HG03439 (cell line): ENCODE measurements at regions not wholly inside any gene's neighbourhood (a gene's known extent, or its start where the extent isn't known, plus 50 kb on each side); places are given as distances from the start of the nearest gene placed in this dataset.
"Not testable (repeated sequence)": the region's sequence is repeated elsewhere in the genome, so short reads cannot be mapped to it uniquely, and the experiment has no call there.

Experiments
- ATAC-seq: cut with Tn5 transposase; IDR thresholded peaks from one replicate; pipeline ENCODE4 v1.9.1; 2021; ENCODE audit warnings: mild to moderate bottlenecking, moderate library complexity; ENCODE audit not compliant: unreplicated experiment

DNA sequence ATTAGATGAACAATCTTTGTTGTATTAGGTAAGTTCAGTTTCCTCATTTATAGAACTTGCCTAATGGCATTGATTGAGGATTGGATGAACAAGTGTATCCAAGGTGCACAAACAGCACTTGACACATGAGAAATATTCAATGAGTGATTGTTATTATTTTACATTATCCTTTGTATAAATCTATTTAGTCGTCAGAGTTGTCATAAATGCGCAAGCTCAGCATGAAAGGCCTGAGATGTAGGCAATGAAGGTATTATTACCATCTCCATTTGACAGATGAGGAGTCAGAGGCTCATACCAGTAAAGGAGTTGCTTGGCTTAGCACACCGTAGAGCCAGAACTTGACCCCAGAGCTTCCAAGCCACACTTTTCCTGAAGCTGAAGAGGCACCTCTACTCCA lies 291.4 kb downstream of the C1D start:
- ATAC-seq, result no peak

- ATAC-seq, result no peak
These were observed 290.3 kb downstream of the C1D start for GRCh38 chr2:67772216-67773170.

DNA sequence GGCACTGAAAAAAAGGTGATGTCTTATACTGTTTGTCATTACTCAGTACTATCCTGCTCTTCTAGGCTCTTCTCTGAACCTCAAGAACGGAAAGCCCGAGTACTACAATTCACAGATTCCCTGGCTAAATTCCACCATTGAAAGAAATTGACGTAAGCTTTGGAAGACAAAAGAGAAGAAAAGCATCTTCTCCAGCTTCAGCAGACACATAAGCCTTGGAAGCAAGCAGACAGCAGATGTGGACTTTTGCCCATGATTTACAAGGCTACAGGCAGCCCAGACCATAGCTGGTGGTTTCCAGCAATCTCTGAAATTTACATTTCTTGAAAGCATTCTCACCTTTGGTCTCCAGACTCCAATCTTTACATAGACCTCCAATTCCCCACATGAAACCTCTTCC lies 289.0 kb downstream of the C1D start:
- no peak for ATAC-seq

GRCh38 chr2:67776276-67776675 lies 286.5 kb downstream of the C1D start:
- no peak for ATAC-seq

DNA sequence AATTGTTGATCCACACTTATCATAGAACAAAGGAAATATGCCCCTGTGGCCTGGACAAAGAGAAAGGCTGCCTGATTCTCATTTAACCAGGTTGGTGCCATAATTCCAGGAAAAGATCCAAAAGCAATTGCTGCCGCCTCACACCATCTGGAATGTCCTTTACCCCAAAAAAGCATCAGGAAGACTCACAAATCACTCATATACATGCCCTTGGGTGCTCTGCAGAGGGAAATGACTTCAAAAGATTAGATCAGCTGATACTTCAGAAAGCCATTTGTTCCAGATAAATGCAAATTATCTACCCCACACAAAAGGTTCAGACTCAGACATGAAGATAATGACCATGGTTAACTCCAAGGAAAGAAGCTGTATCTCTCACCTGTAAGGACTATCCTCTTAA lies 285.8 kb downstream of the C1D start:
- no peak for ATAC-seq

- no peak for ATAC-seq
These were observed 284.9 kb downstream of the C1D start for GRCh38 chr2:67777836-67778429.

DNA sequence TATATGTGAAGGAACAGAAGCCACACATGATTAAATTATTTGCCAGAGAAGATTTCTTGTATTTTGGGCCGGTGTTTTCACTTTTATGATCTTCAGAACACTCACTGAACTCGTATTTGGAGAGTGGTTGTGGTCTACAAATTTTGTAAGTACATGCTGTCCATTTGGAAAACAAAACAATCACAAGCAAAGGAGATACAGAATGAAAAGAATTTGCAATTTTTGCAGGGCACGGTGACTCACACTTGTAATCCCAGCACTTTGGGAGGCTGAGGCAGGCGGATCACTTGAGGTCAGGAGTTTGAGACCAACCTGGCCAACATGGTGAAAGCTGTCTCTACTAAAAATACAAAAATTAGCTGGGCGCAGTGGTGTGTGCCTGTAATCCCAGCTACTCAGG lies 282.0 kb downstream of the C1D start:
- ATAC-seq, result not testable (repeated sequence)

GRCh38 chr2:67782443-67782842 lies 280.4 kb downstream of the C1D start:
- ATAC-seq, result no peak

DNA sequence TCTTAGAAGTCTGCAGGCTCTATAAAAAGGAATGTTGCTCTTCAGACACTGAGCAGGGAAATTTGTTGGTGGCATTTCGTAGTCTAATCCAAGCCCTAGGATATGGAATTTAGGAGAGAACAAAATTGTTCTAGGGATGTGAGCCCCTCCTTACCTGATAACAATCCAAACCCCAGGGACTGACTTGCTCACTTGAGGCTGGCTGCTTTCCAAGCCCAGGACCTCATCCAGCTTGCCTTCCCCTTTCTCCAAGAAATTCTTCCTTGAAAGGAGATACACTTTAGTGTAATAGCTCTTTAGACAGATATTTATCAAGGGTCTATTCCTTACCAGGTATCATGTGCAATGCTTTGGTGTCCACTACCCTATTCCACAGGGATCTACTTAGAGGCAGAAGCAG lies 279.8 kb downstream of the C1D start:
- no peak for ATAC-seq

GRCh38 chr2:67790622-67791021 lies 272.2 kb downstream of the C1D start:
- no peak for ATAC-seq

DNA sequence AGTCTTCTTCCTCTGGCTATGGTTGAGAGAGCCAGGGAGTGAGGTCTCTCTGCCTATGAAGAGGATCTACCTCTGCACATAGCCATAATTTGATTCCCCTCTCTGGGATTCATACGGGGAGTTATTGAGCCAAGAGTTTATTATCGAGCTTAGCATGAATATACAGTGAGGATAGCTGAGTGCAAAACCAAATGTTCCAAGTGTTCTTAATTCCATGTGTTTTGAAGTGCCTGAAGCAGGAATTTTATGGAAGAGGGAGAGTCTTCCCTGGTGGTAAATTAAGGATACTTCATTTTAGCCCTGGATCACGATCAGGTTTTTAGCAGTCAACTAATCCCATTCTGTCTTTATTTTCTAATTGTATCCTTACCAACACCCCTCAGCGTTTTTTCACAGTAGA lies 270.6 kb downstream of the C1D start:
- no peak for ATAC-seq

- ATAC-seq, result no peak
These were observed 270.1 kb downstream of the C1D start for GRCh38 chr2:67792681-67793091.

- no peak for ATAC-seq
These were observed 264.8 kb downstream of the C1D start for GRCh38 chr2:67797801-67798540.

GRCh38 chr2:67798541-67799160 lies 264.2 kb downstream of the C1D start:
- ATAC-seq, result no peak

DNA sequence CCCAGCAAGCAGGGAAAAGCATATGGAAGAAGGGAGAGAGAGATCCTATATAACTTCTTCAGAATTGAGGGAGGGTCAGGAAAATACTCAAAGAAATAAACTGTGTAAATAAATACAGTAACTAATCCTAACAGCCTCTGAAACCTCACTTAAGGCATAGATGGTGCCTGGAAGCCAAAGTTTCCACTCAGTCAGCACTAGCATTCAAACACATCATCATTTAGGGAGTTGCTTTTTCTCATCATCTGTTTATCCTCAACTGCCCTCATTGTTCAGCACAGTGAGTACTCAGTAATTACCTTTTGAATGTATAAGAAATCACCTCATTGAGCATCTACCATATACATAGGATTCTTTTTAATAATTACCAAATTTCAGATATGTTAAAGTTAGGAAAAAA lies 262.9 kb downstream of the C1D start:
- ATAC-seq, result no peak

GRCh38 chr2:67802291-67802690 lies 260.5 kb downstream of the C1D start:
- ATAC-seq, result no peak

GRCh38 chr2:67802824-67803223 lies 260.0 kb downstream of the C1D start:
- no peak for ATAC-seq

GRCh38 chr2:67806816-67807215 lies 256.0 kb downstream of the C1D start:
- no peak for ATAC-seq

GRCh38 chr2:67808112-67808511 lies 254.7 kb downstream of the C1D start:
- no peak for ATAC-seq

- ATAC-seq, result no peak
These were observed 250.1 kb downstream of the C1D start for GRCh38 chr2:67812682-67813081.

GRCh38 chr2:67823726-67824125 lies 239.1 kb downstream of the C1D start:
- no peak for ATAC-seq
